IPS-NIHi11 (cell line): ENCODE measurements at regions not wholly inside any gene's neighbourhood (a gene's known extent, or its start where the extent isn't known, plus 50 kb on each side); places are given as distances from the start of the nearest gene placed in this dataset.
"Not testable (repeated sequence)": the region's sequence is repeated elsewhere in the genome, so short reads cannot be mapped to it uniquely, and the experiment has no call there.

Experiments
- DNase-seq: peaks from one replicate; pipeline ENCODE4 v3.0.0; 2012; ENCODE audit warnings: mixed read lengths, low spot score

GRCh38 chr10:117492504-117492903 is 50.0 kb upstream of the EMX2 start:
- no peak for DNase-seq

DNA sequence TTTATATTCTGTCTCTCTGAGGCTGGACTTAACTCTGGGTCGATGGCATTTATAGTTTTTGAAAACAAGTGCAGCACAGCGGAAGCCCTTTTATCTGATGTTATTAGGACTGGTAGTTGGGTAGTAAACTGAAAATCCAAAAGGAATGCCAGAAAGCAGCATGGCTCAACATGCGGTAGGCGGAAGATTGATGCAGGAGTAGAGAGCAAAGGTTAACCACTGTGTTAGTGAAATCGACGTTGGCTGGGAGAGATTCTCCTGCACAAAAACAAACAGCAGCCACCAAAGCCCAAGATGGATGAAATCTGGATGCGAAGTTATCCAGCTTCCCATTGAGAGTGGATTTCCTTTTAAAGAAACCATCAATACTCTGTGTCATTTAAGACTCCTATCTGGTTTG is 54.5 kb upstream of the EMX2 start:
- no peak for DNase-seq

- DNase-seq, result no peak
Measured at GRCh38 chr10:117486606-117487005, 55.9 kb upstream of the EMX2 start.

GRCh38 chr10:117483056-117483590 is 59.4 kb upstream of the EMX2 start:
- no peak for DNase-seq

- not testable (repeated sequence) for DNase-seq
Measured at GRCh38 chr10:117481011-117481410, 61.5 kb upstream of the EMX2 start.

GRCh38 chr10:117480097-117480496 is 62.4 kb upstream of the EMX2 start:
- no peak for DNase-seq

- peak; percentile 34 for DNase-seq
Measured at GRCh38 chr10:117477961-117478670, 64.4 kb upstream of the EMX2 start.

DNA sequence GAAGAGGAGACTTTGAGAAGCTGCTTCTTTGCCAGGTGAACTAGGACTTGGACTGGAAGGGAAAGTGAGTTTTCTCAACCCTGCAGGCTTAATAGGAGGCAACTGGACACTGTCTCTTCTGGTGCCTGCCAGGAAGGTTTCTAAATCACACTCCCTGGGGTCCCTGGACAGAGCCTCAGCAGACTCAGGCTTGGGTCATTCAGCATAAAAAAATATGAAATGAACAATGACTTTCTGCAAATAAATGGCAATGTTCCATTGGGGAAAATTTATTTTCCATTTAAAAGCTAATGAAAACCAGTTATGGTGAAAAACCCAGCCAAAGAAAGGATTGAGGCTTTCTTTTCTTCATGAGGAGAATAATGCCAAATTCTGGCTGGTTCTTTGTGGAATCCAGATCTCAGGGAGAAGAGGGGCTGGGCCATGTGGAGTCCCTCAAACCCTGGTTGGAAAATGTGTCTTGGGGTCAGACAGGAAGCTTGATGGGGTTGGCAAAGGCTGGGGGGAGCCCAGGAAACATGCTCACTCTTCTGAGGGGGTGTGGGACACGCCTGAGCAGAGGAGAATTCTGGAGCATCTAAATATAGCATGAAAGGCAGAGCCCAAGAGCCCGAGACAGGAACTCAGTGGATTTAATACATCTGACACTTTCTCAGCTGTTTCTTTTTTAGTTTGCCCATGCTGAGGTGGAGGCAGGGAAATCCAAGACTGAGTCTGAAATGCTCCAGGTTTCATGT is 65.2 kb upstream of the EMX2 start:
- DNase-seq, result no peak

DNA sequence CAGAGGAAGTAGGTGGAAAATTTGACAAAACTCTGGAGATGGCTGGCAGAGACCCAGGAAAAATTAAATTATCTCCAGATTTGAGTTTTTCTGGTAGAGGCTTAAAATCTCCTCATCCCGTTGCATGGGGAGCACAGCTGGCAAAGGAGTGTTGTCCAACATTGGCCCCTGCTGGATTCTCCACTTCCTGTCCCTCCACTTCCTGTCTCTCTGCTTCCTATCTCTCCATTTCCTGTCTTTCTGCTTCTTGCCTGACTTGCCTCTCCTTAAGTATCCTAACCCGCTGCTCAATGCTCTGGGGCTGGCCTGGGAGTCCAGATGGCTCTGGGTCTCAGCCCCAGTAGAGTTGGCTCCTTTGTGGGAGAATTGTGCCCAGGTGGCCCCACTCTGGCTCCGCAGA is 65.8 kb upstream of the EMX2 start:
- DNase-seq, result no peak

DNA sequence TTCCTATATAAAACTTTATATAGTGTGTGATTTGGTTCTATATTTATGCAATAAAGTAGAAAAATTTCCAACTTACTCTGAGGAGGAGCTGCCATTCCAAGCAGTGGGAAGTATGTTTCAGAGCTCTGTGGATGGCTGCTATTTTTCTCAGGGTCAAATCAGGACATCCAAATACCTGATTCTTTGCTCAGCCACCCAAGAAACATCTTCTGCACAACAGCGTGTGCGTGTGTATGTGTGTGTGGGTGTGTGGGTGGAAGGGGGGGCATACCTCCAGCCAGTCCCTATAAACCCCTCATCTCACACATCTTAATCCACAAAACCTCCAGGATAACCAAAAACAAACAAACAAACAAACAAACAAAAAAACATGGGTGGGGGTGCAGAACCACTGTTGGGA is 66.3 kb upstream of the EMX2 start:
- no peak for DNase-seq

GRCh38 chr10:117472872-117473271 is 69.7 kb upstream of the EMX2 start:
- no peak for DNase-seq

- no peak for DNase-seq
Measured at GRCh38 chr10:117471344-117471874, 71.1 kb upstream of the EMX2 start.

DNA sequence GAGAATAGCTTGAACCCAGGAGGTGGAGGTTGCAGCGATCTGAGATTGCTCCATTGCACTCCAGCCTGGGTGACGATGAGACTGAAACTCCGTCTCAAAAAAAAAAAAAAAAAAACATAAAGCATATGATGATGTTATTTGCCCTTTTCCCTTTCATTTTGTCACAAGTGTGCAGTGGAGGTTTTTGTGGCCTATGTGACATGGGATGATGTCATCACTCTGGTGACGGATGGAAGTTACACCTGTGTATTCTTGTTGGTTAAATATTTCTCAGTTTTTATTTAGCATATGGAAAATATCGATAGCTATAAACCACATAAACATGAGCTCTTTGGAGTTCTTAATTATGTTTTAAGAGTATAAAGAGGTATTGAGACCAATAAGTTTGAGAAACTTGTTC is 71.8 kb upstream of the EMX2 start:
- no peak for DNase-seq

- DNase-seq, result no peak
Measured at GRCh38 chr10:117468665-117469064, 73.9 kb upstream of the EMX2 start.

DNA sequence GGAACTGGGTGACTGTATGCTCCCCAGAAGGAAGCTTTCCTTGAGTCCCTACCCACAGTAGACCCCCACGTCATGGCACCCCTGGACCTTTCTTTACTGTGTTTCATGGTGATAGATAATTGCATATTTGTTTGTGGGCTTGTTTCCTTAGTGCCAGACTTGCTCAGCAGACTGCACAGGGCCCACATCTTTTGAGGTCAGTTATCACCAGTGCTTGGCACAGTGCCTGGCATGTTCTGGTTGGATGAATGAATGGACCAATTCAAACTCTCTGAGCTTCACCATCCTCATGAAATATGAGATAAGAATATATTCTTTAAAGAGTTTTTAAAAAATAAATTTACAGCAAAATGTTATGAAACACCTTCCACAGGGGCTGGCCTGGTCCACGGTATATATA is 78.4 kb upstream of the EMX2 start:
- no peak for DNase-seq

DNA sequence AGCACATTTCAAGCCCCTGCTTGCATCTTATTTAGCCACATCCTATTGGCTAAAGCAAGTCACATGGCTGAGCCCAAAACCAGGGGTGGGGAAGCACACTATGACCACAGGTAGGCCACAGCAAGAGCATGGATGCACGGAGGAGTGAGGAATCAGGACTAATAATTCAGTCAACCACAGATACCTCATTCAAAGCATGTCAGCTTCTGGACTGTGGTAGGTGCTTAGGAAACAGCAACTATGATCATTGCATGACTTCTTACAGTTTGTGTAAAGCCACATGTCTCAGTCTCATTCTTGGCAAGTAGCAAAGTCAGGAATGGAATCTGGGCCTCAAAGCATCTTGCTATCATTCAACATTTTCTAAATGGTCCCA is 79.0 kb upstream of the EMX2 start:
- DNase-seq, result no peak

- no peak for DNase-seq
Measured at GRCh38 chr10:117462816-117463544, 79.6 kb upstream of the EMX2 start.

- peak; percentile 49 for DNase-seq
Measured at GRCh38 chr10:117462424-117462792, 80.1 kb upstream of the EMX2 start.

DNA sequence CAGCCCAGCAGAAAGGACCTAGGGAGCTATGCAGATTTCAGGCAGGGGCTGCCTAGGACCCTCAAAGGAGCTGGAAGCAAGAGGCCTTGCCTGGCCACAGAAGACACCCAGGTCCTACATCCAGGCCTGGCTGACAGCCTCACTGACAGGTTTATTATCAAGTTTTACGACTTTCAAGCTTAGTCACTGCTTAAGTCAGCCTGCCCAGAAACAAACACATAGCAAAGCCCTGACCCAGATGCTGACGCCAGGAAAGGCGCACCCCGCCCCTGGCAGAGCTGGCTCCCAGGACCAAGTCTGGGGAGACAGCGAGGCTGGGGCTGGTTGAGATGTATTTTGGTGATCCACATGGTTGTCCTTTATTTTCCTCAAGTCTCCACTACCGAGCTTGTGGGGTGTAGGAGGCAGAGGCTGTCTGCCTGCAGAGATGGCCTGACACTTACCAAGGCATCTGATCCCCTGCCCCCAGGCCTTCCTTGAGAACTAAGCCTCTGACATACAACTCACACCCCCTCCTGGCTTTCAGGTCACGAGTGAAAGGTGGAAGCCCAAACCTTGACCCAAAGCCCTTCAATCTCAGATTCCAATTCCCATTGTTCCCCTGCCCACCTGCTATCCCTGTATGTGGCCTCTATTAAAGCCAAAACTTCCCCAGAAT is 80.7 kb upstream of the EMX2 start:
- peak; percentile 30 for DNase-seq

DNA sequence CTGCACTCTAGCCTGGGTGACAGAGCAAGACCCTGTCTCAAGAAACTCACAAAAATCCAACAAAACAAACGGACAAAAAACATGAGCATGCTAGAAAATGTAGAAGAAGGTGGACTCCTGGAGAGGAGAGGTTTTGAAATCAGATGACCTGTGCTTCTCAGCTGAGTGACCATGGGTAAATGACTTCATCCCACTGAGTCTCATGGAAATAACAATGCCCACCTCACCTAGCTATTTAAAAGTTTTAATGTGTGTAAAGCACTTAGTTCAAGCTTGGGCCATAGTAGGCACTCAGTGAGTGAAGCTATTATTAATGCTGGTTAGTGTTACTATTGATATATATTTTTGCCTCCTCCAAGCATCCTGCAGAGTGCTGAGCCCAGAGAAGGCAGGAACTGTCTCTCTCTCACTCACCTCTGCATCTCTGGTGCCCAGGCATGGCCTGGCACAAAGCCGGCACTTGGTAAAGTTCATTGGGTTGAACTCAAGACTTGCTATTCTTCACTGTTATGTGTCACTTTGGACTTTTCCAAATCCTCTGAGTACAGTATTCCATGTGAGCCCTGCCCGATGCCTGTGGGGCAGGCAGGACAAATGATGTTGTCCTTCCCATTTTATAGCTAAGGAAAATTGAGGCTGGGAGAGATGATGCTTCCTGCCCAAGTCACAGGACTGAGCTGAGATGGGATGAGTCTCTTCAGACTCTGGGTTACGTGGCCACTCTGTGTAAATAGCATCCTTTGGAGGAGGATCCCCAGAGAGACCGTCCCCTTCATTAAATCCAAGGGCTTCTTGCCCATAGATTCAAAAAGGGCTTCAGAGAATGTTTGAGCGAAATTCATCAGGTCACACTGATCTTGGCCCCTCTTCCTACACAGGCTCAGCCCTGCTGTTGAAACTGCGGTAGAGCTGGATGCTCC is 81.4 kb upstream of the EMX2 start:
- no peak for DNase-seq

DNA sequence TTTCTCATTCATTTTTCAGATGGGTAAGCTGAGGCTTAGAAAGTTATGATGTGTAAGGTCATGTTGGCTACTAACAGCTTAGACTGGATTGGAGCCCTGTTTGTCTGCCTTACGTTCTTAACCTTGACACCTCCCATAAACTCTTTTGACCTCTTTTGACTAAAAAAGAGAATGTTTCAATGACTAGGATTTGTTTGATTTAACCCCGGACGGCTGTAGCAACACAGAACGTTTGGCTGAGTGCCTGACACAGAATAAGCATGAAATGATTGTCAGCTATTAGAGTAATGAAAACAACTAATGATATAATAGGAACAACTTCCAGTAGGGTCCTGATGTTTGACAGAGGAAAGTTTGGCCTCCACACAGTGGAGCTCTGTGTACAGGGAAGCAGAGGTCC is 83.3 kb upstream of the PDZD8 start:
- DNase-seq, result no peak
